ENCODE measurements at regions not wholly inside any gene's neighbourhood (a gene's known extent, or its start where the extent isn't known, plus 50 kb on each side); places are given as distances from the start of the nearest gene placed in this dataset.

- no peak for TF ChIP-seq ZNF274 (IDR thresholded peaks at IDR 0.05; ENCODE audit: low read depth, low read length)
- no peak for TF ChIP-seq YY1 (IDR thresholded peaks at IDR 0.05; ENCODE audit: insufficient read depth, insufficient read length)
- TF ChIP-seq SUZ12 (IDR thresholded peaks at IDR 0.05; ENCODE audit: extremely low read depth, insufficient read depth, insufficient read length), result no peak
These were observed 653.3 kb downstream of the ARAP2 start for GRCh38 chr4:35591035-35591434.

All from NT2/D1 (cell line).